ENCODE measurements at regions not wholly inside any gene's neighbourhood (a gene's known extent, or its start where the extent isn't known, plus 50 kb on each side); places are given as distances from the start of the nearest gene placed in this dataset.

DNA sequence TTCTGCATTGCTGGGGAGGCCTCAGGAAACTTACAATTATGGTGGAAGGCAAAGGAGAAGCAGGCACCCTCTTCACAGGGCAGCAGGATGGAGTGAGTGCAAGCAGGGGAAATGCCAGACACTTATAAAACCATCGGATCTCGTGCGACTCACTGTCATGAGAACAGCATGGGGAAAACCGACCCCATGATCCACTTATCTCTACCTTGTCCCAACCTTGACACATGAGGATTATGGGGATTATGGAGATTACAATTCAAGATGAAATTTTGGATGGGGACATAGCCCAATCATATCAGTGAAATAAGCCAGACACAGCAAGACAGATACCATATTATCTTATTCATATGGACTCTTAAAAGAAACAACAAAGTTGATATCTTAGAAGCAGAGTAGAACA, 134.9 kb downstream of the C4orf33 start:
- no peak for TF ChIP-seq TOX (CRISPR knock-in tag; IDR thresholded peaks at IDR 0.05; ENCODE audit: borderline replicate concordance)
- no peak for TF ChIP-seq SNAI2 (CRISPR knock-in tag; IDR thresholded peaks at IDR 0.05)
- no peak for TF ChIP-seq ZFP3 (CRISPR knock-in tag; IDR thresholded peaks at IDR 0.05)
- TF ChIP-seq, protein P1, sequence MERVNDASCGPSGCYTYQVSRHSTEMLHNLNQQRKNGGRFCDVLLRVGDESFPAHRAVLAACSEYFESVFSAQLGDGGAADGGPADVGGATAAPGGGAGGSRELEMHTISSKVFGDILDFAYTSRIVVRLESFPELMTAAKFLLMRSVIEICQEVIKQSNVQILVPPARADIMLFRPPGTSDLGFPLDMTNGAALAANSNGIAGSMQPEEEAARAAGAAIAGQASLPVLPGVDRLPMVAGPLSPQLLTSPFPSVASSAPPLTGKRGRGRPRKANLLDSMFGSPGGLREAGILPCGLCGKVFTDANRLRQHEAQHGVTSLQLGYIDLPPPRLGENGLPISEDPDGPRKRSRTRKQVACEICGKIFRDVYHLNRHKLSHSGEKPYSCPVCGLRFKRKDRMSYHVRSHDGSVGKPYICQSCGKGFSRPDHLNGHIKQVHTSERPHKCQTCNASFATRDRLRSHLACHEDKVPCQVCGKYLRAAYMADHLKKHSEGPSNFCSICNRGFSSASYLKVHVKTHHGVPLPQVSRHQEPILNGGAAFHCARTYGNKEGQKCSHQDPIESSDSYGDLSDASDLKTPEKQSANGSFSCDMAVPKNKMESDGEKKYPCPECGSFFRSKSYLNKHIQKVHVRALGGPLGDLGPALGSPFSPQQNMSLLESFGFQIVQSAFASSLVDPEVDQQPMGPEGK (CRISPR knock-in tag; IDR thresholded peaks at IDR 0.05; ENCODE audit: borderline replicate concordance) = no peak
- no peak for TF ChIP-seq ZNF70 (CRISPR knock-in tag; IDR thresholded peaks at IDR 0.05)
- no peak for TF ChIP-seq ZFP30 (CRISPR knock-in tag; IDR thresholded peaks at IDR 0.05)
- TF ChIP-seq BACH2 (CRISPR knock-in tag; IDR thresholded peaks at IDR 0.05; ENCODE audit: borderline replicate concordance) = no peak
- no peak for TF ChIP-seq CSDC2 (CRISPR knock-in tag; IDR thresholded peaks at IDR 0.05)
- TF ChIP-seq ARNTL (CRISPR knock-in tag; IDR thresholded peaks at IDR 0.05; ENCODE audit: borderline replicate concordance, low read depth) = no peak
